GM18498 (cell line): ENCODE measurements at regions not wholly inside any gene's neighbourhood (a gene's known extent, or its start where the extent isn't known, plus 50 kb on each side); places are given as distances from the start of the nearest gene placed in this dataset.
"Not testable (repeated sequence)": the region's sequence is repeated elsewhere in the genome, so short reads cannot be mapped to it uniquely, and the experiment has no call there.

Experiments
- ATAC-seq: cut with Tn5 transposase; IDR thresholded peaks from one replicate; pipeline ENCODE4 v1.9.1; 2021; ENCODE audit warnings: mild to moderate bottlenecking, moderate library complexity; ENCODE audit not compliant: unreplicated experiment

GRCh38 chr6:6861995-6862394 is 245.8 kb upstream of the RREB1 start:
- ATAC-seq, result no peak

GRCh38 chr6:6863970-6864639 is 243.7 kb upstream of the RREB1 start:
- no peak for ATAC-seq

- ATAC-seq, result no peak
Measured at GRCh38 chr6:6865611-6866010, 242.2 kb upstream of the RREB1 start.

GRCh38 chr6:6866656-6867403 is 240.9 kb upstream of the RREB1 start:
- no peak for ATAC-seq

GRCh38 chr6:6867404-6867799 is 240.4 kb upstream of the RREB1 start:
- ATAC-seq, result no peak

- ATAC-seq, result no peak
Measured at GRCh38 chr6:6869094-6869493, 238.7 kb upstream of the RREB1 start.

- ATAC-seq, result no peak
Measured at GRCh38 chr6:6870921-6871320, 236.8 kb upstream of the RREB1 start.

GRCh38 chr6:6872459-6873344 is 235.1 kb upstream of the RREB1 start:
- no peak for ATAC-seq

- no peak for ATAC-seq
Measured at GRCh38 chr6:6873778-6874177, 234.0 kb upstream of the RREB1 start.

GRCh38 chr6:6875818-6876470 is 231.8 kb upstream of the RREB1 start:
- ATAC-seq, result no peak

GRCh38 chr6:6877792-6878191 is 230.0 kb upstream of the RREB1 start:
- ATAC-seq, result not testable (repeated sequence)

GRCh38 chr6:6878887-6879585 is 228.7 kb upstream of the RREB1 start:
- peak; percentile 56 for ATAC-seq

- not testable (repeated sequence) for ATAC-seq
Measured at GRCh38 chr6:6879586-6879974, 228.2 kb upstream of the RREB1 start.

- ATAC-seq, result no peak
Measured at GRCh38 chr6:6880745-6881437, 226.9 kb upstream of the RREB1 start.

GRCh38 chr6:6881438-6882225 is 226.1 kb upstream of the RREB1 start:
- no peak for ATAC-seq

GRCh38 chr6:6882592-6882991 is 225.2 kb upstream of the RREB1 start:
- ATAC-seq, result no peak

GRCh38 chr6:6883011-6883410 is 224.8 kb upstream of the RREB1 start:
- ATAC-seq, result no peak

GRCh38 chr6:6884193-6884627 is 223.6 kb upstream of the RREB1 start:
- no peak for ATAC-seq

GRCh38 chr6:6884916-6885315 is 222.8 kb upstream of the RREB1 start:
- ATAC-seq, result no peak
